H9 (cell line): ENCODE measurements at regions not wholly inside any gene's neighbourhood (a gene's known extent, or its start where the extent isn't known, plus 50 kb on each side); places are given as distances from the start of the nearest gene placed in this dataset.
A peak's percentile ranks its signal among the peaks of the same experiment; 100 is the strongest.

ENCODE experiments used
- DNase-seq: peaks from one replicate; pipeline ENCODE4 v3.0.0-alpha.2; 2017
- H2AFZ ChIP-seq: one replicate; pipeline ENCODE4 v1.6.1; 2013; ENCODE audit warnings: mild to moderate bottlenecking, low read length, control low read depth, moderate library complexity
- H2AK5ac ChIP-seq: 2 replicates; pipeline ENCODE4 v1.6.1; 2013; ENCODE audit warnings: low read length, control low read depth, mixed read lengths; ENCODE audit not compliant: insufficient read length
- H2BK120ac ChIP-seq: one replicate; pipeline ENCODE4 v1.6.1; 2013; ENCODE audit warnings: low read depth, mild to moderate bottlenecking, low read length, control low read depth, inconsistent platforms; ENCODE audit not compliant: poor library complexity, severe bottlenecking
- H2BK12ac ChIP-seq: 2 replicates; pipeline ENCODE4 v1.6.1; 2013; ENCODE audit warnings: low read length, control low read depth, mixed read lengths, low read depth; ENCODE audit not compliant: insufficient read length
- H2BK15ac ChIP-seq: 2 replicates; pipeline ENCODE4 v1.6.1; 2013; ENCODE audit warnings: low read depth, low read length, control low read depth
- H2BK20ac ChIP-seq: one replicate; pipeline ENCODE4 v1.6.1; 2013; ENCODE audit warnings: low read depth, mild to moderate bottlenecking, low read length, control low read depth, inconsistent platforms; ENCODE audit not compliant: poor library complexity, severe bottlenecking
- H2BK5ac ChIP-seq: 2 replicates; pipeline ENCODE4 v1.6.1; 2013; ENCODE audit warnings: low read length, control low read depth, mixed read lengths; ENCODE audit not compliant: insufficient read length
- H3K14ac ChIP-seq: 2 replicates; pipeline ENCODE4 v1.6.1; 2013; ENCODE audit warnings: low read length, control low read depth; ENCODE audit not compliant: insufficient read depth
- H3K18ac ChIP-seq: 2 replicates; pipeline ENCODE4 v1.6.1; 2013; ENCODE audit warnings: low read depth, mild to moderate bottlenecking, mixed read lengths, low read length, control low read depth; ENCODE audit not compliant: insufficient read length
- H3K23ac ChIP-seq: 2 replicates; pipeline ENCODE4 v1.6.1; 2013; ENCODE audit warnings: low read length, control low read depth, mixed read lengths, low read depth; ENCODE audit not compliant: insufficient read length
- H3K23me2 ChIP-seq: 2 replicates; pipeline ENCODE4 v1.6.1; 2013; ENCODE audit warnings: low read depth, mild to moderate bottlenecking, mixed read lengths, low read length, control low read depth; ENCODE audit not compliant: insufficient read length, poor library complexity, severe bottlenecking
- H3K27ac ChIP-seq: 2 replicates; pipeline ENCODE4 v1.5.1; 2013; ENCODE audit warnings: low read length, control low read depth, mixed read lengths, low read depth; ENCODE audit not compliant: insufficient read length
- H3K27me3 ChIP-seq: 2 replicates; pipeline ENCODE4 v1.6.1; 2013; ENCODE audit warnings: low read length, control low read depth, inconsistent platforms; ENCODE audit not compliant: insufficient read depth
- H3K4ac ChIP-seq: 2 replicates; pipeline ENCODE4 v1.6.1; 2013; ENCODE audit warnings: low read depth, mild to moderate bottlenecking, control low read depth, inconsistent platforms, low read length, moderate library complexity
- H3K4me1 ChIP-seq: 2 replicates; pipeline ENCODE4 v1.6.1; 2013; ENCODE audit warnings: low read length, control low read depth, inconsistent platforms; ENCODE audit not compliant: insufficient read depth
- H3K4me2 ChIP-seq: 2 replicates; pipeline ENCODE4 v1.6.1; 2013; ENCODE audit warnings: low read length, control low read depth, mixed read lengths; ENCODE audit not compliant: insufficient read length, insufficient read depth
- H3K56ac ChIP-seq: 2 replicates; pipeline ENCODE4 v1.6.1; 2013; ENCODE audit warnings: low read depth, mild to moderate bottlenecking, mixed read lengths, low read length, control low read depth; ENCODE audit not compliant: insufficient read length
- H3K79me1 ChIP-seq: 2 replicates; pipeline ENCODE4 v1.6.1; 2013; ENCODE audit warnings: low read depth, mild to moderate bottlenecking, moderate library complexity, low read length, control low read depth, inconsistent platforms; ENCODE audit not compliant: insufficient read depth, poor library complexity, severe bottlenecking
- H3K79me2 ChIP-seq: 2 replicates; pipeline ENCODE4 v1.6.1; 2013; ENCODE audit warnings: low read length, control low read depth, inconsistent platforms; ENCODE audit not compliant: insufficient read depth
- H3K9ac ChIP-seq: 2 replicates; pipeline ENCODE4 v1.6.1; 2013; ENCODE audit warnings: low read length, control low read depth, mixed read lengths; ENCODE audit not compliant: insufficient read length; ENCODE audit errors: extremely low read depth
- H3K9me3 ChIP-seq: one replicate; pipeline ENCODE4 v1.6.1; 2013; ENCODE audit warnings: low read depth, low read length, inconsistent platforms; ENCODE audit not compliant: control insufficient read depth
- H3T11ph ChIP-seq: one replicate; pipeline ENCODE4 v1.6.1; 2013; ENCODE audit warnings: mild to moderate bottlenecking, low read length, control low read depth, inconsistent platforms
- H4K20me1 ChIP-seq: one replicate; pipeline ENCODE4 v1.6.1; 2013; ENCODE audit not compliant: control insufficient read depth, insufficient read length, insufficient read depth
- H4K5ac ChIP-seq: 2 replicates; pipeline ENCODE4 v1.6.1; 2013; ENCODE audit warnings: low read depth, mild to moderate bottlenecking, mixed read lengths, low read length, control low read depth; ENCODE audit not compliant: insufficient read length
- H4K8ac ChIP-seq: replicated peaks from 2 replicates; pipeline ENCODE4 v1.6.1; 2013; ENCODE audit warnings: low read length, control low read depth, mixed read lengths, low read depth; ENCODE audit not compliant: insufficient read length
- H4K91ac ChIP-seq: 2 replicates; pipeline ENCODE4 v1.6.1; 2013; ENCODE audit warnings: low read depth, mild to moderate bottlenecking, moderate library complexity, mixed read lengths, low read length, control low read depth; ENCODE audit not compliant: insufficient read length
- H3K27ac Mint-ChIP-seq, 3 experiments: 2 replicates in 2 of 3; 3 replicates in 1 of 3; pipeline ENCODE4 v1.8.0; 2020 to 2021; ENCODE audit warnings: mixed read lengths in 3 of 3, mild to moderate bottlenecking in 1 of 3, moderate library complexity in 1 of 3
- H3K27me3 Mint-ChIP-seq: 2 replicates; pipeline ENCODE4 v1.8.0; 2021; ENCODE audit warnings: low read depth, mild to moderate bottlenecking, moderate library complexity, mixed read lengths
- H3K36me3 Mint-ChIP-seq, 3 experiments: 2 replicates in 2 of 3; 3 replicates in 1 of 3; pipeline ENCODE4 v1.8.0; 2020 to 2021; ENCODE audit warnings: low read depth in 3 of 3, mixed read lengths in 3 of 3; ENCODE audit not compliant: insufficient read depth in 1 of 3
- H3K4me1 Mint-ChIP-seq, 2 experiments: 2 replicates each; pipeline ENCODE4 v1.8.0; 2020; ENCODE audit warnings: mixed read lengths in 2 of 2
- H3K4me3 Mint-ChIP-seq, 2 experiments: 2 replicates in 1 of 2; 3 replicates in 1 of 2; pipeline ENCODE4 v1.8.0; 2020 to 2021; ENCODE audit warnings: mild to moderate bottlenecking in 2 of 2, mixed read lengths in 2 of 2, moderate library complexity in 1 of 2
- H3K9me3 Mint-ChIP-seq, 2 experiments: 2 replicates in 1 of 2; 3 replicates in 1 of 2; pipeline ENCODE4 v1.8.0; 2020; ENCODE audit warnings: mild to moderate bottlenecking in 2 of 2, mixed read lengths in 2 of 2, moderate library complexity in 1 of 2
- CTCF ChIP-seq: fragments of 200-600 bp; sonication (generic); conservative IDR thresholded peaks from 3 replicates; pipeline ENCODE4 v1.8.0; 2021; ENCODE audit warnings: antibody characterized with exemption, mild to moderate bottlenecking
- WGBS: extraction: QIAGEN DNeasy Blood & Tissue Kit; methylation state at CpG from one replicate; pipeline ENCODE4 v1.1.7; 2013; ENCODE audit warnings: missing lambda C conversion rate, low lambda C conversion rate, mixed read lengths; ENCODE audit not compliant: insufficient read length; ENCODE audit errors: extremely low coverage; 5-methylcytosine and 5-hydroxymethylcytosine counted together

GRCh38 chr3:35088943-35089342 is 550.4 kb upstream of the ARPP21 start:
- no peak overlapping the region for H4K8ac ChIP-seq
- no peak overlapping the region for H3K4me3 Mint-ChIP-seq
- no CpG with 5 or more reads among the region's 1 CpG for WGBS
- no peak overlapping the region for H3T11ph ChIP-seq
- no peak overlapping the region for H3K56ac ChIP-seq
- no peaks in the 10 kb centered on the region for H3K79me2 ChIP-seq
- no peak for TF ChIP-seq CTCF
- no peak overlapping the region for H4K91ac ChIP-seq
- H3K23ac ChIP-seq = no peak overlapping the region
- H3K18ac ChIP-seq = no peak overlapping the region
- DNase-seq = no peak
- no peaks in the 10 kb centered on the region for H3K4me1 ChIP-seq
- H3K27ac Mint-ChIP-seq = peak overlapping the region in 2 of 3 experiments; percentile 70 to 73; a peak in 3 of 7 replicates
- H3K4ac ChIP-seq = no peak overlapping the region
- peaks cover 6 to 40% (median 8%) of the 10 kb centered on the region in 3 experiments; a peak in 5 of 7 replicates for H3K36me3 Mint-ChIP-seq
- no peak overlapping the region for H2BK12ac ChIP-seq
- no peaks in the 10 kb centered on the region for H3K79me1 ChIP-seq
- H2BK15ac ChIP-seq = no peak overlapping the region
- H3K27ac ChIP-seq = no peak overlapping the region
- peaks cover 2% of the 10 kb centered on the region; the same call in 1 of the 2 replicates for H3K27me3 Mint-ChIP-seq
- no peak overlapping the region for H2BK5ac ChIP-seq
- H2BK120ac ChIP-seq = no peak overlapping the region
- H4K20me1 ChIP-seq = no peaks in the 10 kb centered on the region
- H3K27me3 ChIP-seq = no peaks in the 10 kb centered on the region
- no peak overlapping the region for H2AFZ ChIP-seq
- H2AK5ac ChIP-seq = no peak overlapping the region
- no peak overlapping the region for H3K14ac ChIP-seq
- H3K9me3 ChIP-seq = no peaks in the 10 kb centered on the region
- H4K5ac ChIP-seq = no peak overlapping the region
- no peak overlapping the region for H2BK20ac ChIP-seq
- no peak overlapping the region for H3K4me2 ChIP-seq
- peaks cover 25 to 27% of the 10 kb centered on the region in 2 experiments for H3K9me3 Mint-ChIP-seq
- H3K4me1 Mint-ChIP-seq = peaks cover 11 to 15% of the 10 kb centered on the region in 2 experiments
- no peaks in the 10 kb centered on the region for H3K23me2 ChIP-seq
- H3K9ac ChIP-seq = no peak overlapping the region
